H1 (cell line): ENCODE measurements at regions not wholly inside any gene's neighbourhood (a gene's known extent, or its start where the extent isn't known, plus 50 kb on each side); places are given as distances from the start of the nearest gene placed in this dataset.

Source experiments
- CTCF ChIA-PET: fragments of 300-600 bp; sonication (Branson Sonifier 250); formaldehyde crosslinking; loops from one replicate; lab custom pipeline; 2021; ENCODE audit not compliant: partially characterized antibody; lab: Charles Lee
- POLR2A ChIA-PET: fragments of 300-600 bp; sonication (Branson Sonifier 250); formaldehyde crosslinking; loops from one replicate; lab custom pipeline; 2021; ENCODE audit warnings: inconsistent platforms; ENCODE audit not compliant: partially characterized antibody; lab: Charles Lee
- DNase-seq, 2 experiments: peaks; one replicate each; pipeline versions ENCODE4 v3.0.0 to v3.0.0-alpha.2; 2010 to 2022; ENCODE audit warnings: low spot score in 2 of 2, low read depth in 1 of 2, mixed read lengths in 1 of 2
- FAIRE-seq: peaks from 2 replicates; lab custom pipeline; 2011; peaks lifted over from hg19 to GRCh38; lab: Jason Lieb, UNC
- H2AFZ ChIP-seq: 2 replicates; pipeline ENCODE4 v1.8.1; 2012; ENCODE audit warnings: low read length, inconsistent platforms
- H2AK5ac ChIP-seq: 2 replicates; pipeline ENCODE4 v1.6.1; 2013; ENCODE audit warnings: low read depth, low read length
- H2BK120ac ChIP-seq: replicated peaks from 2 replicates; pipeline ENCODE3; 2013; ENCODE audit warnings: low read depth, low read length, inconsistent platforms
- H2BK12ac ChIP-seq: 2 replicates; pipeline ENCODE4 v1.6.1; 2013; ENCODE audit warnings: low read depth, low read length
- H2BK15ac ChIP-seq: 2 replicates; pipeline ENCODE4 v1.6.1; 2013; ENCODE audit warnings: low read length
- H2BK20ac ChIP-seq: 2 replicates; pipeline ENCODE4 v1.6.1; 2013; ENCODE audit warnings: low read length
- H2BK5ac ChIP-seq: 2 replicates; pipeline ENCODE4 v1.6.1; 2013; ENCODE audit warnings: low read depth, low read length
- H3K14ac ChIP-seq: 2 replicates; pipeline ENCODE4 v1.6.1; 2013; ENCODE audit warnings: inconsistent platforms; ENCODE audit not compliant: insufficient read length
- H3K18ac ChIP-seq: 2 replicates; pipeline ENCODE4 v1.6.1; 2013; ENCODE audit warnings: low read length; ENCODE audit errors: extremely low read depth
- H3K23ac ChIP-seq: 2 replicates; pipeline ENCODE4 v1.6.1; 2013; ENCODE audit warnings: inconsistent platforms; ENCODE audit not compliant: insufficient read length
- H3K23me2 ChIP-seq: 2 replicates; pipeline ENCODE4 v1.6.1; 2013; ENCODE audit warnings: low read depth, low read length
- H3K27ac ChIP-seq: 2 replicates; pipeline ENCODE4 v1.6.1; 2011; ENCODE audit warnings: low read depth, low read length, inconsistent platforms
- H3K27me3 ChIP-seq, 4 experiments: replicated peaks in 1 of 4; 1 replicate in 1 of 4; 2 replicates in 3 of 4; pipeline versions ENCODE4 v1.6.1 to v1.8.1; 2011 to 2013; ENCODE audit warnings: low read length in 3 of 4, mild to moderate bottlenecking in 3 of 4, inconsistent platforms in 2 of 4, mixed read lengths in 2 of 4, moderate library complexity in 1 of 4; ENCODE audit not compliant: control insufficient read depth in 3 of 4, insufficient read depth in 3 of 4; ENCODE audit errors: extremely low read depth in 1 of 4
- H3K36me3 ChIP-seq, 4 experiments: 2 replicates each; pipeline versions ENCODE4 v1.6.1 to v1.8.1; 2011 to 2013; ENCODE audit warnings: mild to moderate bottlenecking in 4 of 4, low read length in 3 of 4, moderate library complexity in 2 of 4, control low read depth in 1 of 4, inconsistent platforms in 1 of 4; ENCODE audit not compliant: insufficient read depth in 4 of 4, control insufficient read depth in 2 of 4
- H3K4ac ChIP-seq: replicated peaks from 2 replicates; pipeline ENCODE3; 2013; ENCODE audit warnings: low read length, low read depth, mixed read lengths, inconsistent platforms; ENCODE audit not compliant: insufficient read length
- H3K4me1 ChIP-seq, 4 experiments: replicated peaks in 1 of 4; 1 replicate in 1 of 4; 2 replicates in 3 of 4; pipeline versions ENCODE4 v1.6.1 to v1.8.1; 2011 to 2013; ENCODE audit warnings: low read length in 3 of 4, inconsistent platforms in 2 of 4, mixed read lengths in 1 of 4; ENCODE audit not compliant: insufficient read depth in 4 of 4, control insufficient read depth in 3 of 4
- H3K4me2 ChIP-seq, 2 experiments: 2 replicates each; pipeline versions ENCODE4 v1.6.1 to v1.8.1; 2011 to 2013; ENCODE audit warnings: low read depth in 2 of 2, low read length in 2 of 2, control low read depth in 1 of 2, inconsistent platforms in 1 of 2, mild to moderate bottlenecking in 1 of 2; ENCODE audit not compliant: insufficient read depth in 1 of 2
- H3K4me3 ChIP-seq, 4 experiments: fragments of 200-600, 300-600 bp in 1 of 4; sonication (generic), shearing (Covaris generic), sonication (Bioruptor Twin) in 1 of 4; 2 replicates each; pipeline versions ENCODE4 v1.5.1 to v1.8.1; 2011 to 2016; ENCODE audit warnings: low read length in 4 of 4, low read depth in 3 of 4, control low read depth in 2 of 4, inconsistent platforms in 2 of 4, mild to moderate bottlenecking in 2 of 4, mixed read lengths in 1 of 4, moderate library complexity in 1 of 4; ENCODE audit not compliant: insufficient read depth in 2 of 4; ENCODE audit errors: extremely low read depth in 1 of 4
- H3K56ac ChIP-seq: replicated peaks from 2 replicates; pipeline ENCODE3; 2013; ENCODE audit warnings: low read depth, mild to moderate bottlenecking, mixed read lengths, low read length, inconsistent platforms; ENCODE audit not compliant: insufficient read length
- H3K79me1 ChIP-seq: 2 replicates; pipeline ENCODE4 v1.6.1; 2013; ENCODE audit warnings: low read depth, low read length, control low read depth
- H3K79me2 ChIP-seq, 2 experiments: 2 replicates each; pipeline versions ENCODE4 v1.6.1 to v1.8.1; 2012 to 2013; ENCODE audit warnings: low read length in 2 of 2, mild to moderate bottlenecking in 2 of 2, inconsistent platforms in 1 of 2; ENCODE audit not compliant: insufficient read depth in 2 of 2, control insufficient read depth in 1 of 2
- H3K9ac ChIP-seq, 4 experiments: replicated peaks in 1 of 4; 1 replicate in 1 of 4; 2 replicates in 3 of 4; pipeline versions ENCODE4 v1.6.1 to v1.8.1; 2011 to 2013; ENCODE audit warnings: low read depth in 3 of 4, low read length in 3 of 4, control low read depth in 2 of 4, mild to moderate bottlenecking in 2 of 4, moderate library complexity in 2 of 4, inconsistent platforms in 1 of 4; ENCODE audit errors: extremely low read depth in 1 of 4
- H3K9me3 ChIP-seq, 2 experiments: 2 replicates each; pipeline versions ENCODE4 v1.6.1 to v1.8.1; 2012 to 2013; ENCODE audit warnings: mild to moderate bottlenecking in 2 of 2, moderate library complexity in 2 of 2, control low read depth in 1 of 2, inconsistent platforms in 1 of 2, low read depth in 1 of 2, low read length in 1 of 2, mixed read lengths in 1 of 2; ENCODE audit not compliant: insufficient read depth in 2 of 2
- H4K20me1 ChIP-seq, 2 experiments: replicated peaks in 1 of 2; 2 replicates each; pipeline versions ENCODE3 to v1.8.1; 2011 to 2013; ENCODE audit warnings: inconsistent platforms in 2 of 2, low read length in 2 of 2, mild to moderate bottlenecking in 1 of 2; ENCODE audit not compliant: insufficient read depth in 2 of 2, control insufficient read depth in 1 of 2
- H4K5ac ChIP-seq: 2 replicates; pipeline ENCODE4 v1.6.1; 2013; ENCODE audit warnings: low read length, low read depth, mixed read lengths, inconsistent platforms; ENCODE audit not compliant: insufficient read length
- H4K8ac ChIP-seq: 2 replicates; pipeline ENCODE4 v1.8.0; 2013; ENCODE audit warnings: mild to moderate bottlenecking, moderate library complexity, low read length, inconsistent platforms; ENCODE audit not compliant: insufficient read depth; ENCODE audit errors: extremely low read depth
- H4K91ac ChIP-seq: replicated peaks from 2 replicates; pipeline ENCODE3; 2013; ENCODE audit warnings: low read length, mixed read lengths, inconsistent platforms; ENCODE audit not compliant: insufficient read length
- BCL11A ChIP-seq, 2 experiments: IDR thresholded peaks; one replicate each; pipeline ENCODE4 v1.6.1; 2011; ENCODE audit warnings: low read depth in 2 of 2, low read length in 2 of 2, mild to moderate bottlenecking in 2 of 2
- BRCA1 ChIP-seq: IDR thresholded peaks from 2 replicates; pipeline ENCODE4 v1.6.1; 2012; ENCODE audit warnings: low read depth, low read length, improper control_type of control experiment
- CHD2 ChIP-seq: IDR thresholded peaks from 2 replicates; pipeline ENCODE4 v1.6.1; 2012; ENCODE audit warnings: low read length, improper control_type of control experiment
- EGR1 ChIP-seq: IDR thresholded peaks from 2 replicates; pipeline ENCODE4 v1.6.1; 2011; ENCODE audit warnings: low read depth, low read length, borderline replicate concordance
- EP300 ChIP-seq, 2 experiments: IDR thresholded peaks; 1 replicate in 1 of 2; 2 replicates in 1 of 2; pipeline ENCODE4 v1.6.1; 2011 to 2012; ENCODE audit warnings: low read depth in 2 of 2, low read length in 2 of 2, mild to moderate bottlenecking in 2 of 2, borderline replicate concordance in 1 of 2, inconsistent platforms in 1 of 2, moderate library complexity in 1 of 2
- KDM1A ChIP-seq: fragments of 200-600, 300-600 bp; sonication (generic); IDR thresholded peaks from 2 replicates; pipeline ENCODE4 v1.7.1; 2016; ENCODE audit warnings: mild to moderate bottlenecking, low read length, borderline replicate concordance
- MAFK ChIP-seq: IDR thresholded peaks from 2 replicates; pipeline ENCODE4 v1.6.1; 2012; ENCODE audit warnings: low read depth, mild to moderate bottlenecking, improper control_type of control experiment, low read length
- MAX ChIP-seq: IDR thresholded peaks from 2 replicates; pipeline ENCODE4 v1.6.1; 2012; ENCODE audit warnings: inconsistent platforms
- NRF1 ChIP-seq: IDR thresholded peaks from 2 replicates; pipeline ENCODE4 v1.6.1; 2011; ENCODE audit warnings: mild to moderate bottlenecking, low read depth, low read length, improper control_type of control experiment
- PHF8 ChIP-seq: fragments of 200-600 bp; sonication (generic); conservative IDR thresholded peaks from 2 replicates; pipeline ENCODE4 v1.7.1; 2012; ENCODE audit warnings: low read depth, mild to moderate bottlenecking, inconsistent platforms, low read length, moderate library complexity
- POLR2A ChIP-seq, 2 experiments: IDR thresholded peaks; 1 replicate in 1 of 2; 2 replicates in 1 of 2; pipeline ENCODE4 v1.6.1; 2011; ENCODE audit warnings: low read depth in 2 of 2, low read length in 2 of 2, mild to moderate bottlenecking in 2 of 2; ENCODE audit errors: control extremely low read depth in 1 of 2
- RNF2 ChIP-seq: fragments of 200-900, 300-1000 bp; sonication (generic); IDR thresholded peaks from 2 replicates; pipeline ENCODE4 v1.7.1; 2016; ENCODE audit warnings: borderline replicate concordance, low read depth, mild to moderate bottlenecking, antibody characterized with exemption, low read length; ENCODE audit not compliant: poor library complexity, severe bottlenecking; ENCODE audit errors: missing control alignments
- SP2 ChIP-seq: IDR thresholded peaks from 2 replicates; pipeline ENCODE4 v1.6.1; 2012; ENCODE audit warnings: mild to moderate bottlenecking, low read length, inconsistent platforms
- TCF12 ChIP-seq: IDR thresholded peaks from 2 replicates; pipeline ENCODE4 v1.6.1; 2011; ENCODE audit warnings: low read depth, mild to moderate bottlenecking, low read length
- WGBS, 2 experiments: shearing (Covaris generic) in 1 of 2; methylation state at CpG; one replicate each; pipeline versions ENCODE4 v1.1.6 to v1.1.7; 2013 to 2015; ENCODE audit warnings: low lambda C conversion rate in 2 of 2, mixed read lengths in 2 of 2, inconsistent platforms in 1 of 2, low coverage in 1 of 2, missing lambda C conversion rate in 1 of 2; ENCODE audit not compliant: insufficient replicate concordance in 2 of 2, insufficient coverage in 1 of 2, insufficient read length in 1 of 2; ENCODE audit errors: extremely low coverage in 1 of 2, missing lambda C conversion rate in 1 of 2; 5-methylcytosine and 5-hydroxymethylcytosine counted together

- POLR2A ChIA-PET, result no interaction called here
- FAIRE-seq, result no peak
Observed at GRCh38 chr1:14280909-14281308, 317.6 kb upstream of the KAZN start.

More at GRCh38 chr1:14280909-14281308, 317.6 kb upstream of the KAZN start:
- H3K14ac ChIP-seq, result no peak overlapping the region
- TF ChIP-seq EP300 (IDR thresholded peaks at IDR 0.05; ENCODE audit: borderline replicate concordance in 1 of 2, low read depth in 2 of 2, low read length in 2 of 2) (no peak), NRF1 (no peak), PHF8 (no peak), RNF2 (no peak), POLR2A (IDR thresholded peaks at IDR 0.05; ENCODE audit: control extremely low read depth in 1 of 2, low read depth in 2 of 2, low read length in 2 of 2) (no peak), KDM1A (no peak), BCL11A (IDR thresholded peaks at IDR 0.05; ENCODE audit: low read depth in 2 of 2, low read length in 2 of 2) (no peak), EGR1 (no peak), BRCA1 (no peak), TCF12 (no peak), MAX (no peak), MAFK (no peak), SP2 (no peak), CHD2 (no peak)
- TF ChIP-seq, all 59 proteins: peak for 0
- no peak overlapping the region for H3K4me3 ChIP-seq
- H4K8ac ChIP-seq, result no peak overlapping the region
- H3K79me1 ChIP-seq, result no peaks in the 10 kb centered on the region
- H3K27me3 ChIP-seq, result no peaks in the 10 kb centered on the region
- no peak overlapping the region for H4K5ac ChIP-seq
- no peak overlapping the region for H2BK12ac ChIP-seq
- no peak overlapping the region for H2BK20ac ChIP-seq
- 0 out of 2 replicates have a peak overlapping the region, but pooled peaks have one; percentile 36 for H2BK15ac ChIP-seq
- no peak overlapping the region for H4K91ac ChIP-seq
- H3K79me2 ChIP-seq, result no peaks in the 10 kb centered on the region
- no peak overlapping the region for H3K4ac ChIP-seq
- CTCF ChIA-PET, result interaction anchor here (1.9 kb wide), 1 partner anchor 10 kb away, joined by 5 read pairs; no protein-coding TSS in a partner anchor
- H3K56ac ChIP-seq, result no peak overlapping the region
- no peaks in the 10 kb centered on the region for H4K20me1 ChIP-seq
- no peak for DNase-seq
- no peak overlapping the region for H2BK120ac ChIP-seq
- no peak overlapping the region for H3K27ac ChIP-seq
- no peak overlapping the region for H3K4me2 ChIP-seq
- WGBS, 2 experiments, result 94% methylated on average over 2 of the region's 2 CpGs; no CpG with 5 or more reads in 1 of the 2 experiments
- H3K4me1 ChIP-seq, result peaks cover 1 to 6% (median 5%) of the 10 kb centered on the region in 4 experiments; a peak in 6 of 7 replicates
- H3K23ac ChIP-seq, result no peak overlapping the region
- H3K9me3 ChIP-seq, result no peaks in the 10 kb centered on the region; a peak in 1 of 4 replicates
- H2BK5ac ChIP-seq, result no peak overlapping the region
- no peaks in the 10 kb centered on the region for H3K36me3 ChIP-seq
- H3K23me2 ChIP-seq, result no peaks in the 10 kb centered on the region
- no peak overlapping the region for H2AK5ac ChIP-seq
- H3K18ac ChIP-seq, result no peak overlapping the region
- no peak overlapping the region for H3K9ac ChIP-seq
- H2AFZ ChIP-seq, result no peak overlapping the region
